ENCODE measurements at regions not wholly inside any gene's neighbourhood (a gene's known extent, or its start where the extent isn't known, plus 50 kb on each side); places are given as distances from the start of the nearest gene placed in this dataset.

- no peak for TF ChIP-seq EZH2 (IDR thresholded peaks at IDR 0.05; ENCODE audit: borderline replicate concordance, insufficient read depth, low read length, poor library complexity, severe bottlenecking)
- no peak for TF ChIP-seq POLR2AphosphoS5 (IDR thresholded peaks at IDR 0.05)
- no peak for TF ChIP-seq CTCF (IDR thresholded peaks at IDR 0.05; ENCODE audit: poor library complexity, severe bottlenecking)
Measured at GRCh38 chr10:107540981-107541380, 376.5 kb upstream of the SORCS1 start.
